Gastrocnemius medialis (tissue), 4 donors: ENCODE measurements at regions not wholly inside any gene's neighbourhood (a gene's known extent, or its start where the extent isn't known, plus 50 kb on each side); places are given as distances from the start of the nearest gene placed in this dataset.

Experiments used
- POLR2A ChIP-seq, 2 donors: fragments of 450-650 bp; IDR thresholded peaks; one replicate each; pipeline ENCODE4 v1.6.1; 2017; ENCODE audit warnings: antibody characterized with exemption in 2 of 2, mild to moderate bottlenecking in 2 of 2, moderate library complexity in 2 of 2
- TF ChIP-seq, protein P1 (sequence below), 5 experiments: fragments of 450-650 bp in 3 of 5; fragments of 200-600 bp in 2 of 5; sonication (generic) in 2 of 5; IDR thresholded peaks in 4 of 5; conservative IDR thresholded peaks in 1 of 5; 1 replicate in 4 of 5; 2 replicates in 1 of 5; pipeline ENCODE4 v1.5.1; 2016 to 2019; ENCODE audit warnings: antibody characterized with exemption in 5 of 5, mild to moderate bottlenecking in 3 of 5, moderate library complexity in 3 of 5

- TF ChIP-seq, protein P1, sequence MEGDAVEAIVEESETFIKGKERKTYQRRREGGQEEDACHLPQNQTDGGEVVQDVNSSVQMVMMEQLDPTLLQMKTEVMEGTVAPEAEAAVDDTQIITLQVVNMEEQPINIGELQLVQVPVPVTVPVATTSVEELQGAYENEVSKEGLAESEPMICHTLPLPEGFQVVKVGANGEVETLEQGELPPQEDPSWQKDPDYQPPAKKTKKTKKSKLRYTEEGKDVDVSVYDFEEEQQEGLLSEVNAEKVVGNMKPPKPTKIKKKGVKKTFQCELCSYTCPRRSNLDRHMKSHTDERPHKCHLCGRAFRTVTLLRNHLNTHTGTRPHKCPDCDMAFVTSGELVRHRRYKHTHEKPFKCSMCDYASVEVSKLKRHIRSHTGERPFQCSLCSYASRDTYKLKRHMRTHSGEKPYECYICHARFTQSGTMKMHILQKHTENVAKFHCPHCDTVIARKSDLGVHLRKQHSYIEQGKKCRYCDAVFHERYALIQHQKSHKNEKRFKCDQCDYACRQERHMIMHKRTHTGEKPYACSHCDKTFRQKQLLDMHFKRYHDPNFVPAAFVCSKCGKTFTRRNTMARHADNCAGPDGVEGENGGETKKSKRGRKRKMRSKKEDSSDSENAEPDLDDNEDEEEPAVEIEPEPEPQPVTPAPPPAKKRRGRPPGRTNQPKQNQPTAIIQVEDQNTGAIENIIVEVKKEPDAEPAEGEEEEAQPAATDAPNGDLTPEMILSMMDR (IDR thresholded peaks at IDR 0.05 in 4 of 5, conservative IDR thresholded peaks at IDR 0.05 in 1 of 5) = no peak
- no peak for TF ChIP-seq POLR2A (IDR thresholded peaks at IDR 0.05)
Measured at GRCh38 chrX:46036508-46036907, 508.7 kb downstream of the ZNF674 start.
